ENCODE measurements at regions not wholly inside any gene's neighbourhood (a gene's known extent, or its start where the extent isn't known, plus 50 kb on each side); places are given as distances from the start of the nearest gene placed in this dataset.

- TF ChIP-seq, protein P1, sequence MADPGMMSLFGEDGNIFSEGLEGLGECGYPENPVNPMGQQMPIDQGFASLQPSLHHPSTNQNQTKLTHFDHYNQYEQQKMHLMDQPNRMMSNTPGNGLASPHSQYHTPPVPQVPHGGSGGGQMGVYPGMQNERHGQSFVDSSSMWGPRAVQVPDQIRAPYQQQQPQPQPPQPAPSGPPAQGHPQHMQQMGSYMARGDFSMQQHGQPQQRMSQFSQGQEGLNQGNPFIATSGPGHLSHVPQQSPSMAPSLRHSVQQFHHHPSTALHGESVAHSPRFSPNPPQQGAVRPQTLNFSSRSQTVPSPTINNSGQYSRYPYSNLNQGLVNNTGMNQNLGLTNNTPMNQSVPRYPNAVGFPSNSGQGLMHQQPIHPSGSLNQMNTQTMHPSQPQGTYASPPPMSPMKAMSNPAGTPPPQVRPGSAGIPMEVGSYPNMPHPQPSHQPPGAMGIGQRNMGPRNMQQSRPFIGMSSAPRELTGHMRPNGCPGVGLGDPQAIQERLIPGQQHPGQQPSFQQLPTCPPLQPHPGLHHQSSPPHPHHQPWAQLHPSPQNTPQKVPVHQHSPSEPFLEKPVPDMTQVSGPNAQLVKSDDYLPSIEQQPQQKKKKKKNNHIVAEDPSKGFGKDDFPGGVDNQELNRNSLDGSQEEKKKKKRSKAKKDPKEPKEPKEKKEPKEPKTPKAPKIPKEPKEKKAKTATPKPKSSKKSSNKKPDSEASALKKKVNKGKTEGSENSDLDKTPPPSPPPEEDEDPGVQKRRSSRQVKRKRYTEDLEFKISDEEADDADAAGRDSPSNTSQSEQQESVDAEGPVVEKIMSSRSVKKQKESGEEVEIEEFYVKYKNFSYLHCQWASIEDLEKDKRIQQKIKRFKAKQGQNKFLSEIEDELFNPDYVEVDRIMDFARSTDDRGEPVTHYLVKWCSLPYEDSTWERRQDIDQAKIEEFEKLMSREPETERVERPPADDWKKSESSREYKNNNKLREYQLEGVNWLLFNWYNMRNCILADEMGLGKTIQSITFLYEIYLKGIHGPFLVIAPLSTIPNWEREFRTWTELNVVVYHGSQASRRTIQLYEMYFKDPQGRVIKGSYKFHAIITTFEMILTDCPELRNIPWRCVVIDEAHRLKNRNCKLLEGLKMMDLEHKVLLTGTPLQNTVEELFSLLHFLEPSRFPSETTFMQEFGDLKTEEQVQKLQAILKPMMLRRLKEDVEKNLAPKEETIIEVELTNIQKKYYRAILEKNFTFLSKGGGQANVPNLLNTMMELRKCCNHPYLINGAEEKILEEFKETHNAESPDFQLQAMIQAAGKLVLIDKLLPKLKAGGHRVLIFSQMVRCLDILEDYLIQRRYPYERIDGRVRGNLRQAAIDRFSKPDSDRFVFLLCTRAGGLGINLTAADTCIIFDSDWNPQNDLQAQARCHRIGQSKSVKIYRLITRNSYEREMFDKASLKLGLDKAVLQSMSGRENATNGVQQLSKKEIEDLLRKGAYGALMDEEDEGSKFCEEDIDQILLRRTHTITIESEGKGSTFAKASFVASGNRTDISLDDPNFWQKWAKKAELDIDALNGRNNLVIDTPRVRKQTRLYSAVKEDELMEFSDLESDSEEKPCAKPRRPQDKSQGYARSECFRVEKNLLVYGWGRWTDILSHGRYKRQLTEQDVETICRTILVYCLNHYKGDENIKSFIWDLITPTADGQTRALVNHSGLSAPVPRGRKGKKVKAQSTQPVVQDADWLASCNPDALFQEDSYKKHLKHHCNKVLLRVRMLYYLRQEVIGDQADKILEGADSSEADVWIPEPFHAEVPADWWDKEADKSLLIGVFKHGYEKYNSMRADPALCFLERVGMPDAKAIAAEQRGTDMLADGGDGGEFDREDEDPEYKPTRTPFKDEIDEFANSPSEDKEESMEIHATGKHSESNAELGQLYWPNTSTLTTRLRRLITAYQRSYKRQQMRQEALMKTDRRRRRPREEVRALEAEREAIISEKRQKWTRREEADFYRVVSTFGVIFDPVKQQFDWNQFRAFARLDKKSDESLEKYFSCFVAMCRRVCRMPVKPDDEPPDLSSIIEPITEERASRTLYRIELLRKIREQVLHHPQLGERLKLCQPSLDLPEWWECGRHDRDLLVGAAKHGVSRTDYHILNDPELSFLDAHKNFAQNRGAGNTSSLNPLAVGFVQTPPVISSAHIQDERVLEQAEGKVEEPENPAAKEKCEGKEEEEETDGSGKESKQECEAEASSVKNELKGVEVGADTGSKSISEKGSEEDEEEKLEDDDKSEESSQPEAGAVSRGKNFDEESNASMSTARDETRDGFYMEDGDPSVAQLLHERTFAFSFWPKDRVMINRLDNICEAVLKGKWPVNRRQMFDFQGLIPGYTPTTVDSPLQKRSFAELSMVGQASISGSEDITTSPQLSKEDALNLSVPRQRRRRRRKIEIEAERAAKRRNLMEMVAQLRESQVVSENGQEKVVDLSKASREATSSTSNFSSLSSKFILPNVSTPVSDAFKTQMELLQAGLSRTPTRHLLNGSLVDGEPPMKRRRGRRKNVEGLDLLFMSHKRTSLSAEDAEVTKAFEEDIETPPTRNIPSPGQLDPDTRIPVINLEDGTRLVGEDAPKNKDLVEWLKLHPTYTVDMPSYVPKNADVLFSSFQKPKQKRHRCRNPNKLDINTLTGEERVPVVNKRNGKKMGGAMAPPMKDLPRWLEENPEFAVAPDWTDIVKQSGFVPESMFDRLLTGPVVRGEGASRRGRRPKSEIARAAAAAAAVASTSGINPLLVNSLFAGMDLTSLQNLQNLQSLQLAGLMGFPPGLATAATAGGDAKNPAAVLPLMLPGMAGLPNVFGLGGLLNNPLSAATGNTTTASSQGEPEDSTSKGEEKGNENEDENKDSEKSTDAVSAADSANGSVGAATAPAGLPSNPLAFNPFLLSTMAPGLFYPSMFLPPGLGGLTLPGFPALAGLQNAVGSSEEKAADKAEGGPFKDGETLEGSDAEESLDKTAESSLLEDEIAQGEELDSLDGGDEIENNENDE (IDR thresholded peaks at IDR 0.05; ENCODE audit: insufficient replicate concordance, low read length): no peak
- TF ChIP-seq CTCF (IDR thresholded peaks at IDR 0.05; ENCODE audit: control extremely low read depth in 1 of 3, insufficient read depth in 1 of 3, low read depth in 1 of 3, low read length in 3 of 3) (no peak), GTF2F1 (IDR thresholded peaks at IDR 0.05; ENCODE audit: borderline replicate concordance, low read depth, low read length) (no peak), ZNF274 (IDR thresholded peaks at IDR 0.05; ENCODE audit: borderline replicate concordance, extremely low read depth, low read length) (no peak), CHD1 (IDR thresholded peaks at IDR 0.05; ENCODE audit: low read depth, low read length) (no peak), NRF1 (IDR thresholded peaks at IDR 0.05; ENCODE audit: low read depth, low read length) (no peak)
Observed at GRCh38 chrX:10944136-10944885, 166.8 kb upstream of the HCCS start (continued).
